ENCODE measurements at regions not wholly inside any gene's neighbourhood (a gene's known extent, or its start where the extent isn't known, plus 50 kb on each side); places are given as distances from the start of the nearest gene placed in this dataset.

DNA sequence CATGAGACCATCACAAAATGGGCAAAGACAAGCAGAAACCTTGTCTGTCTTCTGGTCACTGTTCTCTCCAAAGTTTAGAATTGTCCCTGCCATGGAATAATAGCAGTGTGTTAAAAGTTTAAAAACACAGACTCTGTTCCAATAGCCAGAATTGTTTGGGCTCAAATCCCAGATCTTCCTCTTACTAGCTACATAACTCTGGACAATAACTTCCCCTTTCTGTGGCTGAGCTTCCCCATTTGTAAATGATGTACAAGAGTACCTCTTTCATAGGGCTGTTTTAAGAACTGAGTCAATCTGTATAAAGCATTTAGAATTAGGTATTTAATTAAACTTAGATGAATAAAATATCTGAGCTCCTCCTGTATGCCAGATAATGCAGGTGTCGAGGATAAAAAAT is 623.0 kb downstream of the NTRK3 start:
- Histone ChIP-seq H3K27me3 (no peaks in the 10 kb centered on the region), H3K4me1 (no peaks in the 10 kb centered on the region), H3K27ac (no peak overlapping the region), H3K9me3 (no peaks in the 10 kb centered on the region), H3K4me3 (no peak overlapping the region), H3K36me3 (no peaks in the 10 kb centered on the region)
- intact Hi-C loops (cut with DNase I) = no loop called here
- ATAC-seq = peak; percentile 36
- TF ChIP-seq, protein P1, sequence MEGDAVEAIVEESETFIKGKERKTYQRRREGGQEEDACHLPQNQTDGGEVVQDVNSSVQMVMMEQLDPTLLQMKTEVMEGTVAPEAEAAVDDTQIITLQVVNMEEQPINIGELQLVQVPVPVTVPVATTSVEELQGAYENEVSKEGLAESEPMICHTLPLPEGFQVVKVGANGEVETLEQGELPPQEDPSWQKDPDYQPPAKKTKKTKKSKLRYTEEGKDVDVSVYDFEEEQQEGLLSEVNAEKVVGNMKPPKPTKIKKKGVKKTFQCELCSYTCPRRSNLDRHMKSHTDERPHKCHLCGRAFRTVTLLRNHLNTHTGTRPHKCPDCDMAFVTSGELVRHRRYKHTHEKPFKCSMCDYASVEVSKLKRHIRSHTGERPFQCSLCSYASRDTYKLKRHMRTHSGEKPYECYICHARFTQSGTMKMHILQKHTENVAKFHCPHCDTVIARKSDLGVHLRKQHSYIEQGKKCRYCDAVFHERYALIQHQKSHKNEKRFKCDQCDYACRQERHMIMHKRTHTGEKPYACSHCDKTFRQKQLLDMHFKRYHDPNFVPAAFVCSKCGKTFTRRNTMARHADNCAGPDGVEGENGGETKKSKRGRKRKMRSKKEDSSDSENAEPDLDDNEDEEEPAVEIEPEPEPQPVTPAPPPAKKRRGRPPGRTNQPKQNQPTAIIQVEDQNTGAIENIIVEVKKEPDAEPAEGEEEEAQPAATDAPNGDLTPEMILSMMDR (IDR thresholded peaks at IDR 0.05) = no peak
- DNase-seq = no peak

DNA sequence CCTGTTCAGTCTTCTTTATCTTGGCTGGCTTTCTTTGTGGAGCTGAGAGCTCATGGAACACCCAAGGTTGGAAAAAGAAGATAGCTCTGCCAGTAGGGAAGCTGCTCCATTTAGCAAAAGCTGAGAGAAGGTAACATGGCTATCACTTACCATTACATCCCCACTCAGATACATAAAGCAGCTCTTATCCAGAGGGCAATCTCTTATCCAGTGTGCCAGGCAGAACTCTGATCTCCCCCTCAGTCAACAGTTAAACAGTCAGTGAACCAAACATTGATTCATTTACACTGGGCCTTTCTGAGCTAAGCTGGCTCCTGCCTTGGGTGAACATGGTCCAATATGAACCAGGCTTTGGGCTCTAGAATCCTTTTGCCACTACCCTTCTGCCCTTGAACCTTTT is 624.2 kb downstream of the NTRK3 start:
- no peak overlapping the region for H3K27ac ChIP-seq
- H3K9me3 ChIP-seq = no peaks in the 10 kb centered on the region
- H3K36me3 ChIP-seq = no peaks in the 10 kb centered on the region
- ATAC-seq (no peak), DNase-seq (no peak)
- TF ChIP-seq, protein P1 (IDR thresholded peaks at IDR 0.05) = no peak
- no peaks in the 10 kb centered on the region for H3K27me3 ChIP-seq
- H3K4me3 ChIP-seq = no peak overlapping the region
- H3K4me1 ChIP-seq = no peaks in the 10 kb centered on the region
- intact Hi-C loops (cut with DNase I) = no loop called here

DNA sequence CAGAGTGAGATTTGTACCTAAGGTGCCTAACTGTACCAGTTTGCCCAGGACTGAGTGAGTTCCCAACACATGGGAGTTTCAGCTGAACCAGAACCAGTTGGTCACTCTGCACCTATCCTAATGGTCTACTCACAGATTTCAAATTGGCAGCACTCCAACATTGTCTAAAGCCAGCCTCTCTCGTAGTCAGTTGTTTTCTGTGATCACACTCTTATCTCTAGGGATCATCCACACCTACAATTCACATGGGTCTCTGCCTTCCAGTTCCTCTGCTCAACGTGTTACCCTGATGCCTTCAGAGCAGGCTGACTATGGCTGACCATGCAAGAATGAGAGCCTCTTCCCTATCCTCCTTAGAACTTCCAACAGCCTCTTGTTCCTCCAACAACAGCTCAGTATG is 624.8 kb downstream of the NTRK3 start:
- intact Hi-C loops (cut with DNase I) = no loop called here
- no peaks in the 10 kb centered on the region for H3K9me3 ChIP-seq
- H3K4me1 ChIP-seq = no peaks in the 10 kb centered on the region
- no peak for DNase-seq
- no peaks in the 10 kb centered on the region for H3K36me3 ChIP-seq
- H3K27ac ChIP-seq = no peak overlapping the region
- no peaks in the 10 kb centered on the region for H3K27me3 ChIP-seq
- ATAC-seq = no peak
- TF ChIP-seq, protein P1 (IDR thresholded peaks at IDR 0.05) = no peak
- H3K4me3 ChIP-seq = no peak overlapping the region

DNA sequence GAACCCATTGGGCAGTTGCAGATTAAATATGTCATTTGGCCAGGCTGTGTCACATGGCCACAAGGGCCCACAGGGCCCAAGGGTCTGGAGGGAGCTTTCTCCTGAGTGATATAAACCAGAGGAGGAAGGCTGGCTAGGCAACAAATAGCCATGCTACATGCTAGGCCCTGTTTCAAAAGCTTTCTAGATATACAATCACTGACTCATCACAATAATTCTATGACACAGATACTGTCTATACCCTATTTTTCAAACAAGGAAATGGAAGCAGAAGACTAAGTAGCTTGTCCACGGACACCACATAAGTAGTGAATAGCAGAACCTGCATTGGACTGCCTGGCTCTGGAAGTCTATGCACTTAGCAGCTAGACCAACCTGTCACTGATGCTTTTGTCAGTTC is 625.4 kb downstream of the NTRK3 start:
- Histone ChIP-seq H3K9me3 (no peaks in the 10 kb centered on the region), H3K27me3 (no peaks in the 10 kb centered on the region), H3K36me3 (no peaks in the 10 kb centered on the region), H3K4me3 (no peak overlapping the region), H3K27ac (no peak overlapping the region), H3K4me1 (no peaks in the 10 kb centered on the region)
- DNase-seq = no peak
- no peak for ATAC-seq
- intact Hi-C loops (cut with DNase I) = no loop called here
- TF ChIP-seq, protein P1 (IDR thresholded peaks at IDR 0.05) = no peak

DNA sequence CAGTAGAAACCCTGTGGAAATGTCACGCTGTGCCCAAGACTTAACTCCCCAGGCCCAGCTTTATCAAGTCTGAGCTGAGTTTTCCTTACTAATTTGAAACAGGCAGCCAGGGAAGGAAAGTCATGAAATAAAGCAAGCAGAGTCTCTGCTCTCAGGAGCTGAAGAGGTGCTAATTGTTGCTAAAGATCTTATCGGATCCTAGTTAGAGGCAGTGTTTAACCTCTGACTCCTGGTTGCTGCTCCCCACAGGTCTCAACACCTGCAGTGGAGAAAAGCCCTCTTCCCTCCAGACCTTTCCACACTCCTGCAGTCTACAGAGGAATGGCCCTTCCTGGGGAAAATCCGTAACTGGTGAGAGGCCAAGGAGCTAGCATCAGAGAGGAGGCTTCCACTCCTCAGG is 628.2 kb downstream of the NTRK3 start:
- TF ChIP-seq, protein P1 (IDR thresholded peaks at IDR 0.05) = no peak
- H3K27ac ChIP-seq = no peak overlapping the region
- intact Hi-C loops (cut with DNase I) = no loop called here
- ATAC-seq (no peak), DNase-seq (no peak)
- H3K36me3 ChIP-seq = no peaks in the 10 kb centered on the region
- no peaks in the 10 kb centered on the region for H3K4me1 ChIP-seq
- no peaks in the 10 kb centered on the region for H3K9me3 ChIP-seq
- H3K27me3 ChIP-seq = no peaks in the 10 kb centered on the region
- no peak overlapping the region for H3K4me3 ChIP-seq

DNA sequence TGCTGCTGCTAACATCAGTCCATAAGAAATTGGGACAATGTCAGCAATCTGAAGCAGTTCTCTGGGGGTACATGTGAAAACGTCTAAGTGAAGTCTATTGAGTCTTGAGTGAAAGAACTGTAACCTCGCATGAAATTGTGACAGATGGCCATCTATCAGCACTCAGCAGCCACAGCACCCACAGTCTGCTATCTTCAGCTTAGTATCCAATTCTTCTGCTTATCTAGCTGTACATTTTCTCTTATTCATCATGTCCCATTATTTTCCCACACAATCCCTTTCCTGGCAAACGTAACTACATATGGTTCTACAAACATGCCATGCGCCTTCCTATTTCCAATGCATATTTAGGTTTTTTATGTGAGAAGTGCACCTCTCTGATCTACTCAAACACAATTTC is 629.7 kb downstream of the NTRK3 start:
- ATAC-seq = no peak
- Histone ChIP-seq H3K9me3 (no peaks in the 10 kb centered on the region), H3K27ac (no peak overlapping the region), H3K4me1 (no peaks in the 10 kb centered on the region), H3K27me3 (no peaks in the 10 kb centered on the region), H3K36me3 (no peaks in the 10 kb centered on the region), H3K4me3 (no peak overlapping the region)
- no peak for DNase-seq
- intact Hi-C loops (cut with DNase I) = no loop called here
- TF ChIP-seq, protein P1 (IDR thresholded peaks at IDR 0.05) = no peak
